ENCODE measurements at regions not wholly inside any gene's neighbourhood (a gene's known extent, or its start where the extent isn't known, plus 50 kb on each side); places are given as distances from the start of the nearest gene placed in this dataset.

- DNase-seq (no peak), ATAC-seq (ENCODE audit: insufficient read depth, low read depth) (no peak)
- Histone ChIP-seq H3K9me3 (ENCODE audit: insufficient read depth, low read length, severe bottlenecking) (no peaks in the 10 kb centered on the region), H3K4me3 (ENCODE audit: low read depth in 1 of 2, low read length in 2 of 2) (no peak overlapping the region), H3K4me2 (ENCODE audit: insufficient read depth, low read length) (no peak overlapping the region), H3K79me2 (ENCODE audit: insufficient read depth, low read length) (no peaks in the 10 kb centered on the region), H2AFZ (ENCODE audit: low read depth, low read length) (no peak overlapping the region), H3K27me3 (ENCODE audit: insufficient read depth, low read length, poor library complexity) (no peaks in the 10 kb centered on the region), H3K36me3 (ENCODE audit: insufficient read depth, low read length) (no peaks in the 10 kb centered on the region), H3K27ac (ENCODE audit: low read length) (no peak overlapping the region), H3K4me1 (ENCODE audit: insufficient read depth, low read length) (no peaks in the 10 kb centered on the region), H4K20me1 (ENCODE audit: insufficient read depth, low read length) (no peaks in the 10 kb centered on the region), H3K9ac (ENCODE audit: low read depth, low read length) (no peak overlapping the region)
- TF ChIP-seq EZH2 (IDR thresholded peaks at IDR 0.05; ENCODE audit: borderline replicate concordance, low read depth, low read length, severe bottlenecking) (no peak), CTCF (IDR thresholded peaks at IDR 0.05; ENCODE audit: borderline replicate concordance, extremely low read depth, low read length, poor library complexity, severe bottlenecking) (no peak)
These were observed 170.3 kb upstream of the SOX2 start for GRCh38 chr3:181541414-181541813.

- TF ChIP-seq EZH2 (IDR thresholded peaks at IDR 0.05; ENCODE audit: borderline replicate concordance, low read depth, low read length, severe bottlenecking) (no peak), CTCF (IDR thresholded peaks at IDR 0.05; ENCODE audit: borderline replicate concordance, extremely low read depth, low read length, poor library complexity, severe bottlenecking) (no peak)
- Histone ChIP-seq H3K36me3 (ENCODE audit: insufficient read depth, low read length) (no peaks in the 10 kb centered on the region), H3K79me2 (ENCODE audit: insufficient read depth, low read length) (no peaks in the 10 kb centered on the region), H4K20me1 (ENCODE audit: insufficient read depth, low read length) (no peaks in the 10 kb centered on the region), H3K9ac (ENCODE audit: low read depth, low read length) (no peak overlapping the region), H3K27me3 (ENCODE audit: insufficient read depth, low read length, poor library complexity) (no peaks in the 10 kb centered on the region), H3K4me1 (ENCODE audit: insufficient read depth, low read length) (no peaks in the 10 kb centered on the region), H3K27ac (ENCODE audit: low read length) (no peak overlapping the region), H3K4me2 (ENCODE audit: insufficient read depth, low read length) (no peak overlapping the region), H3K4me3 (ENCODE audit: low read depth in 1 of 2, low read length in 2 of 2) (no peak overlapping the region), H2AFZ (ENCODE audit: low read depth, low read length) (no peak overlapping the region), H3K9me3 (ENCODE audit: insufficient read depth, low read length, severe bottlenecking) (no peaks in the 10 kb centered on the region)
- ATAC-seq (ENCODE audit: insufficient read depth, low read depth) (no peak), DNase-seq (no peak)
These were observed 176.9 kb upstream of the SOX2 start for GRCh38 chr3:181534781-181535221.

GRCh38 chr3:181533811-181534210 lies 177.9 kb upstream of the SOX2 start:
- Histone ChIP-seq H3K9me3 (ENCODE audit: insufficient read depth, low read length, severe bottlenecking) (no peaks in the 10 kb centered on the region), H3K4me1 (ENCODE audit: insufficient read depth, low read length) (no peaks in the 10 kb centered on the region), H3K4me3 (ENCODE audit: low read depth in 1 of 2, low read length in 2 of 2) (no peak overlapping the region), H3K27me3 (ENCODE audit: insufficient read depth, low read length, poor library complexity) (no peaks in the 10 kb centered on the region), H3K27ac (ENCODE audit: low read length) (no peak overlapping the region), H3K79me2 (ENCODE audit: insufficient read depth, low read length) (no peaks in the 10 kb centered on the region), H3K4me2 (ENCODE audit: insufficient read depth, low read length) (no peak overlapping the region), H3K9ac (ENCODE audit: low read depth, low read length) (no peak overlapping the region), H4K20me1 (ENCODE audit: insufficient read depth, low read length) (no peaks in the 10 kb centered on the region), H2AFZ (ENCODE audit: low read depth, low read length) (no peak overlapping the region), H3K36me3 (ENCODE audit: insufficient read depth, low read length) (no peaks in the 10 kb centered on the region)
- no peak for TF ChIP-seq CTCF (IDR thresholded peaks at IDR 0.05; ENCODE audit: borderline replicate concordance, extremely low read depth, low read length, poor library complexity, severe bottlenecking)
- ATAC-seq (ENCODE audit: insufficient read depth, low read depth) (no peak), DNase-seq (no peak)

GRCh38 chr3:181530584-181530983 lies 181.1 kb upstream of the SOX2 start:
- DNase-seq = no peak
- Histone ChIP-seq H3K4me3 (ENCODE audit: low read depth in 1 of 2, low read length in 2 of 2) (no peak overlapping the region), H4K20me1 (ENCODE audit: insufficient read depth, low read length) (no peaks in the 10 kb centered on the region), H2AFZ (ENCODE audit: low read depth, low read length) (no peak overlapping the region), H3K36me3 (ENCODE audit: insufficient read depth, low read length) (no peaks in the 10 kb centered on the region), H3K4me1 (ENCODE audit: insufficient read depth, low read length) (no peaks in the 10 kb centered on the region), H3K9me3 (ENCODE audit: insufficient read depth, low read length, severe bottlenecking) (no peaks in the 10 kb centered on the region), H3K27ac (ENCODE audit: low read length) (no peak overlapping the region), H3K79me2 (ENCODE audit: insufficient read depth, low read length) (no peaks in the 10 kb centered on the region), H3K27me3 (ENCODE audit: insufficient read depth, low read length, poor library complexity) (no peaks in the 10 kb centered on the region), H3K4me2 (ENCODE audit: insufficient read depth, low read length) (no peak overlapping the region), H3K9ac (ENCODE audit: low read depth, low read length) (no peak overlapping the region)
- no peak for ATAC-seq (ENCODE audit: insufficient read depth, low read depth)
- TF ChIP-seq CTCF (IDR thresholded peaks at IDR 0.05; ENCODE audit: borderline replicate concordance, extremely low read depth, low read length, poor library complexity, severe bottlenecking) (no peak), EZH2 (IDR thresholded peaks at IDR 0.05; ENCODE audit: borderline replicate concordance, low read depth, low read length, severe bottlenecking) (no peak)
